ENCODE measurements at regions not wholly inside any gene's neighbourhood (a gene's known extent, or its start where the extent isn't known, plus 50 kb on each side); places are given as distances from the start of the nearest gene placed in this dataset.

GRCh38 chr1:95437781-95438180 is 203.8 kb downstream of the RWDD3 start:
- no peak for TF ChIP-seq EZH2 (IDR thresholded peaks at IDR 0.05)
- TF ChIP-seq POLR2AphosphoS5 (IDR thresholded peaks at IDR 0.05; ENCODE audit: borderline replicate concordance, low read depth, low read length) = no peak
- no peak for TF ChIP-seq FOXP2 (optimal IDR thresholded peaks at IDR 0.05; ENCODE audit: control extremely low read depth, extremely low read length, insufficient read depth)

Data from SK-N-MC (cell line).